ENCODE measurements at regions not wholly inside any gene's neighbourhood (a gene's known extent, or its start where the extent isn't known, plus 50 kb on each side); places are given as distances from the start of the nearest gene placed in this dataset.

DNA sequence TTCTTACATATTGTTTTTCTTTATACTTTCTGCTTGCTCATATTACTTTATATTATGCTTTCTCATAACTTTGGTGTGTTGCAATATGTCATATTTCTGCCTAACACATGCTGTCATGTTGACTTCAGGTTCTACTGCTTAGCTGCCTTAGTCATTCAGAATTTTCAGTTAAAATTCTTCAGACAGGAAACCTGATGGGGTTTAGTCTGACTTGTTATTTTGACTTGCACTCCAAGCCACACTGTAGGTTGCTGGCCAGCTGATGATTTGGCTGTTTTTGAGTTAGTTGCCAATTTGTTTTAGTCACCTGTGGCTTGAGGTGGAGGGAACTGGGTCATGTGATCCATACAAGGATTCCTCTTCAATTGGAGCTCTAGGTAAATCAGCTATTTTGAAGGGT is 315.4 kb downstream of the MAP2K6 start:
- TF ChIP-seq, protein P1, sequence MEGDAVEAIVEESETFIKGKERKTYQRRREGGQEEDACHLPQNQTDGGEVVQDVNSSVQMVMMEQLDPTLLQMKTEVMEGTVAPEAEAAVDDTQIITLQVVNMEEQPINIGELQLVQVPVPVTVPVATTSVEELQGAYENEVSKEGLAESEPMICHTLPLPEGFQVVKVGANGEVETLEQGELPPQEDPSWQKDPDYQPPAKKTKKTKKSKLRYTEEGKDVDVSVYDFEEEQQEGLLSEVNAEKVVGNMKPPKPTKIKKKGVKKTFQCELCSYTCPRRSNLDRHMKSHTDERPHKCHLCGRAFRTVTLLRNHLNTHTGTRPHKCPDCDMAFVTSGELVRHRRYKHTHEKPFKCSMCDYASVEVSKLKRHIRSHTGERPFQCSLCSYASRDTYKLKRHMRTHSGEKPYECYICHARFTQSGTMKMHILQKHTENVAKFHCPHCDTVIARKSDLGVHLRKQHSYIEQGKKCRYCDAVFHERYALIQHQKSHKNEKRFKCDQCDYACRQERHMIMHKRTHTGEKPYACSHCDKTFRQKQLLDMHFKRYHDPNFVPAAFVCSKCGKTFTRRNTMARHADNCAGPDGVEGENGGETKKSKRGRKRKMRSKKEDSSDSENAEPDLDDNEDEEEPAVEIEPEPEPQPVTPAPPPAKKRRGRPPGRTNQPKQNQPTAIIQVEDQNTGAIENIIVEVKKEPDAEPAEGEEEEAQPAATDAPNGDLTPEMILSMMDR (IDR thresholded peaks at IDR 0.05; ENCODE audit: poor library complexity, severe bottlenecking) = no peak
- no peaks in the 10 kb centered on the region for H4K20me1 ChIP-seq (ENCODE audit: insufficient read depth)
- no peak overlapping the region for H3K4me2 ChIP-seq (ENCODE audit: low read length)
- H3K36me3 ChIP-seq (ENCODE audit: insufficient read depth, low read length) = no peaks in the 10 kb centered on the region
- H3K27me3 ChIP-seq (ENCODE audit: insufficient read depth, low read depth, low read length) = no peaks in the 10 kb centered on the region
- H2AFZ ChIP-seq (ENCODE audit: low read depth, low read length) = no peak overlapping the region
- no peak overlapping the region for H3K27ac ChIP-seq (ENCODE audit: low read length)
- H3K9me3 ChIP-seq (ENCODE audit: low read length) = no peaks in the 10 kb centered on the region
- no peaks in the 10 kb centered on the region for H3F3A ChIP-seq (ENCODE audit: insufficient read depth, low read length, poor library complexity, severe bottlenecking)
- H3K4me3 ChIP-seq (ENCODE audit: low read length) = no peak overlapping the region
- H3K9ac ChIP-seq (ENCODE audit: low read length) = no peak overlapping the region
- no peaks in the 10 kb centered on the region for H3K9me2 ChIP-seq (ENCODE audit: insufficient read depth, low read length)
- no peaks in the 10 kb centered on the region for H3K79me2 ChIP-seq (replicated peaks; ENCODE audit: insufficient read depth, low read length)

DNA sequence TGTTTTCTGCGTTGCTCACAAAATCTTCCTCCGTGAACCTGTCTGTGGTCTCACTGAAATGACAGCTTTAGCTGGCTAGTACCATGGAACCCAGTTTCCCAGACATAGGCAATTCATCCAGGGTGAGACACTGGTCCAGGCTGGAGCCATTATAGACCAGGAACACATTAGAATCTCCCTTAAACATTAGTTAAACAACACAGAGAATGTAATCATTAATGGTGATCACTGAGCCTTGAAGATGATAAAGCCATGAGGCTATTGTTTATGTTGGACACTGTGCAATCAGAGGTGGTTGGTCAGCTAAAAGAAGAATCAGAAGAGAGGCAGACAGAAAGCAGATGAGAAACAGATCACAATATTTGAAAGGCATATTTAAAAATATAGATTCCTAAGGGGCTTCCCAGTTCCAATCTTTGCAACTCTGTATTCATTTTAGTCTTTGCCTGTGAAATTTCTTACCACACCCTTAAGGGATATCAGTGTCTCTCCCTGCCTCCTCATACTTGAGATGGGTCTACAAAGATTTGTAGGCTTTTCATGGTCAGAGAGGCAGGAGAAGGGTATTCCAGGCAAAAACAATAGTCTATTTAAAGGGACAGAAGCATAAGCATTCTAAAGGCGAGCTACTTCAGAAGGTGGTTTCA is 317.9 kb downstream of the MAP2K6 start:
- no peak overlapping the region for H3K4me3 ChIP-seq (ENCODE audit: low read length)
- no peak overlapping the region for H3K27ac ChIP-seq (ENCODE audit: low read length)
- no peaks in the 10 kb centered on the region for H4K20me1 ChIP-seq (ENCODE audit: insufficient read depth)
- no peak overlapping the region for H3K4me2 ChIP-seq (ENCODE audit: low read length)
- no peaks in the 10 kb centered on the region for H3K9me2 ChIP-seq (ENCODE audit: insufficient read depth, low read length)
- no peaks in the 10 kb centered on the region for H3F3A ChIP-seq (ENCODE audit: insufficient read depth, low read length, poor library complexity, severe bottlenecking)
- H3K36me3 ChIP-seq (ENCODE audit: insufficient read depth, low read length) = no peaks in the 10 kb centered on the region
- no peak overlapping the region for H2AFZ ChIP-seq (ENCODE audit: low read depth, low read length)
- H3K79me2 ChIP-seq (replicated peaks; ENCODE audit: insufficient read depth, low read length) = no peaks in the 10 kb centered on the region
- H3K9me3 ChIP-seq (ENCODE audit: low read length) = no peaks in the 10 kb centered on the region
- no peak overlapping the region for H3K9ac ChIP-seq (ENCODE audit: low read length)
- TF ChIP-seq, protein P2, sequence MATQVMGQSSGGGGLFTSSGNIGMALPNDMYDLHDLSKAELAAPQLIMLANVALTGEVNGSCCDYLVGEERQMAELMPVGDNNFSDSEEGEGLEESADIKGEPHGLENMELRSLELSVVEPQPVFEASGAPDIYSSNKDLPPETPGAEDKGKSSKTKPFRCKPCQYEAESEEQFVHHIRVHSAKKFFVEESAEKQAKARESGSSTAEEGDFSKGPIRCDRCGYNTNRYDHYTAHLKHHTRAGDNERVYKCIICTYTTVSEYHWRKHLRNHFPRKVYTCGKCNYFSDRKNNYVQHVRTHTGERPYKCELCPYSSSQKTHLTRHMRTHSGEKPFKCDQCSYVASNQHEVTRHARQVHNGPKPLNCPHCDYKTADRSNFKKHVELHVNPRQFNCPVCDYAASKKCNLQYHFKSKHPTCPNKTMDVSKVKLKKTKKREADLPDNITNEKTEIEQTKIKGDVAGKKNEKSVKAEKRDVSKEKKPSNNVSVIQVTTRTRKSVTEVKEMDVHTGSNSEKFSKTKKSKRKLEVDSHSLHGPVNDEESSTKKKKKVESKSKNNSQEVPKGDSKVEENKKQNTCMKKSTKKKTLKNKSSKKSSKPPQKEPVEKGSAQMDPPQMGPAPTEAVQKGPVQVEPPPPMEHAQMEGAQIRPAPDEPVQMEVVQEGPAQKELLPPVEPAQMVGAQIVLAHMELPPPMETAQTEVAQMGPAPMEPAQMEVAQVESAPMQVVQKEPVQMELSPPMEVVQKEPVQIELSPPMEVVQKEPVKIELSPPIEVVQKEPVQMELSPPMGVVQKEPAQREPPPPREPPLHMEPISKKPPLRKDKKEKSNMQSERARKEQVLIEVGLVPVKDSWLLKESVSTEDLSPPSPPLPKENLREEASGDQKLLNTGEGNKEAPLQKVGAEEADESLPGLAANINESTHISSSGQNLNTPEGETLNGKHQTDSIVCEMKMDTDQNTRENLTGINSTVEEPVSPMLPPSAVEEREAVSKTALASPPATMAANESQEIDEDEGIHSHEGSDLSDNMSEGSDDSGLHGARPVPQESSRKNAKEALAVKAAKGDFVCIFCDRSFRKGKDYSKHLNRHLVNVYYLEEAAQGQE (IDR thresholded peaks at IDR 0.05; ENCODE audit: borderline replicate concordance) = no peak
- TF ChIP-seq POLR2AphosphoS5 (IDR thresholded peaks at IDR 0.05) = no peak
- no peak for TF ChIP-seq MXI1 (conservative IDR thresholded peaks at IDR 0.05; ENCODE audit: poor library complexity, severe bottlenecking)
- TF ChIP-seq SMC3 (conservative IDR thresholded peaks at IDR 0.05; ENCODE audit: poor library complexity) = no peak
- no peak for TF ChIP-seq EP300 (conservative IDR thresholded peaks at IDR 0.05; ENCODE audit: poor library complexity, severe bottlenecking)
- no peak for TF ChIP-seq TAF1 (IDR thresholded peaks at IDR 0.05; ENCODE audit: low read depth)
- no peak for TF ChIP-seq EZH2 (IDR thresholded peaks at IDR 0.05; ENCODE audit: borderline replicate concordance, insufficient read depth, low read length, poor library complexity, severe bottlenecking)
- TF ChIP-seq RAD21 (conservative IDR thresholded peaks at IDR 0.05) = no peak
- TF ChIP-seq, protein P1 (IDR thresholded peaks at IDR 0.05; ENCODE audit: poor library complexity, severe bottlenecking) = no peak
- no peaks in the 10 kb centered on the region for H3K27me3 ChIP-seq (ENCODE audit: insufficient read depth, low read depth, low read length)
